HCT116 (cell line): ENCODE measurements at regions not wholly inside any gene's neighbourhood (a gene's known extent, or its start where the extent isn't known, plus 50 kb on each side); places are given as distances from the start of the nearest gene placed in this dataset.

Experiments used
- ATAC-seq: fragments of 200-7000 bp; cut with Tn5 transposase; 2 replicates; pipeline ENCODE4 v1.9.1; 2020; ENCODE audit warnings: mild to moderate bottlenecking, moderate library complexity
- BruUV-seq: library from RNA; stranded (reverse); fragments of 400-500 nt; replicated peaks from 2 replicates; lab custom pipeline; 2021; lab: Mats Ljungman, UMichigan
- CTCF ChIA-PET: fragments of 300-600 bp; sonication (Branson Sonifier 250); formaldehyde crosslinking; loops from one replicate; lab custom pipeline; 2021; ENCODE audit warnings: antibody characterized with exemption; lab: Charles Lee
- POLR2A ChIA-PET: fragments of 300-600, 350-600 bp; sonication (Branson Sonifier 250); formaldehyde crosslinking; loops from one replicate; lab custom pipeline; 2021; ENCODE audit warnings: antibody characterized with exemption; lab: Charles Lee
- RAD21 ChIA-PET, 2 experiments: fragments of 300-600 bp; sonication (Branson Sonifier 250); formaldehyde crosslinking; loops; one replicate each; lab custom pipeline; 2023; ENCODE audit warnings: low total read pairs in 2 of 2; ENCODE audit not compliant: uncharacterized antibody in 2 of 2, unreplicated experiment in 2 of 2, low non-redundant PET in 1 of 2; lab: Charles Lee
- DNase-seq: peaks from one replicate; pipeline ENCODE4 v3.0.0-alpha.2; 2010; ENCODE audit warnings: low read depth, low spot score
- H2AFZ ChIP-seq: fragments of 200-600 bp; shearing (Covaris generic), sonication (generic); 2 replicates; pipeline ENCODE4 v1.6.1; 2017; ENCODE audit warnings: low read depth, mixed run types, mixed read lengths, antibody characterized with exemption, low read length; ENCODE audit not compliant: poor library complexity, severe bottlenecking
- H3K27ac ChIP-seq: 2 replicates; pipeline ENCODE4 v1.5.1; 2012; ENCODE audit warnings: low read depth, low read length
- H3K27me3 ChIP-seq: fragments of 200-600 bp; sonication (generic); 2 replicates; pipeline ENCODE4 v1.6.1; 2016; ENCODE audit warnings: mixed run types, low read length, mixed read lengths; ENCODE audit not compliant: insufficient read depth
- H3K36me3 ChIP-seq, 2 experiments: fragments of 200-500 bp in 1 of 2; fragments of 200-600 bp in 1 of 2; sonication (Bioruptor generic) in 1 of 2; sonication (generic) in 1 of 2; 2 replicates each; pipeline versions ENCODE4 v1.5.1 to v1.6.1; 2014 to 2016; ENCODE audit warnings: low read length in 2 of 2, inconsistent platforms in 1 of 2, mixed read lengths in 1 of 2, mixed run types in 1 of 2; ENCODE audit not compliant: insufficient read depth in 2 of 2, control insufficient read depth in 1 of 2
- H3K4me1 ChIP-seq, 2 experiments: fragments of 200-600 bp in 1 of 2; sonication (generic) in 1 of 2; 2 replicates each; pipeline versions ENCODE4 v1.5.1 to v1.6.1; 2012 to 2017; ENCODE audit warnings: low read length in 2 of 2, inconsistent platforms in 1 of 2, mild to moderate bottlenecking in 1 of 2, mixed read lengths in 1 of 2, mixed run types in 1 of 2, moderate library complexity in 1 of 2; ENCODE audit not compliant: insufficient read depth in 2 of 2, control insufficient read depth in 1 of 2
- H3K4me2 ChIP-seq: fragments of 200-600 bp; sonication (generic); 2 replicates; pipeline ENCODE4 v1.6.1; 2017; ENCODE audit warnings: mixed run types, low read length, mixed read lengths
- H3K4me3 ChIP-seq, 2 experiments: fragments of 200-600 bp in 1 of 2; sonication (generic) in 1 of 2; replicated peaks in 1 of 2; 2 replicates each; pipeline ENCODE4 v1.5.1; 2011 to 2016; ENCODE audit warnings: low read length in 2 of 2, control low read depth in 1 of 2, low read depth in 1 of 2, mild to moderate bottlenecking in 1 of 2, mixed read lengths in 1 of 2, mixed run types in 1 of 2
- H3K79me2 ChIP-seq: fragments of 200-600 bp; sonication (generic); 2 replicates; pipeline ENCODE4 v1.6.1; 2017; ENCODE audit warnings: mild to moderate bottlenecking, mixed run types, low read length, moderate library complexity, mixed read lengths; ENCODE audit not compliant: insufficient read depth
- H3K9ac ChIP-seq: fragments of 200-600 bp; sonication (generic); 2 replicates; pipeline ENCODE4 v1.6.1; 2016; ENCODE audit warnings: low read length, mixed read lengths
- H3K9me2 ChIP-seq: fragments of 200-600 bp; sonication (generic), shearing (Covaris generic); 2 replicates; pipeline ENCODE4 v1.6.1; 2017; ENCODE audit warnings: mixed run types, mild to moderate bottlenecking, moderate library complexity; ENCODE audit not compliant: insufficient read depth
- H3K9me3 ChIP-seq, 2 experiments: fragments of 200-500 bp in 1 of 2; fragments of 200-600 bp in 1 of 2; sonication (Bioruptor generic) in 1 of 2; sonication (generic) in 1 of 2; 2 replicates each; pipeline ENCODE4 v1.6.1; 2014 to 2017; ENCODE audit warnings: low read length in 2 of 2, mixed read lengths in 2 of 2, inconsistent platforms in 1 of 2, low read depth in 1 of 2, mild to moderate bottlenecking in 1 of 2, mixed run types in 1 of 2, moderate library complexity in 1 of 2; ENCODE audit not compliant: control insufficient read depth in 1 of 2, insufficient read depth in 1 of 2
- H4K20me1 ChIP-seq: fragments of 200-600 bp; sonication (generic), shearing (Covaris generic); 2 replicates; pipeline ENCODE4 v1.6.1; 2017; ENCODE audit warnings: mixed run types, mild to moderate bottlenecking, moderate library complexity; ENCODE audit not compliant: insufficient read depth
- CBX3 ChIP-seq: IDR thresholded peaks from 2 replicates; pipeline ENCODE4 v1.6.1; 2012; ENCODE audit warnings: low read depth
- CEBPB ChIP-seq: IDR thresholded peaks from 2 replicates; pipeline ENCODE4 v1.6.1; 2012; ENCODE audit warnings: low read depth
- ELF1 ChIP-seq: IDR thresholded peaks from 2 replicates; pipeline ENCODE4 v1.6.1; 2012; ENCODE audit warnings: low read depth, borderline replicate concordance
- EZH2phosphoT487 ChIP-seq: fragments of 200-600 bp; IDR thresholded peaks from 2 replicates; pipeline ENCODE4 v1.6.1; 2018; ENCODE audit warnings: antibody characterized with exemption, borderline replicate concordance
- JUND ChIP-seq: IDR thresholded peaks from 2 replicates; pipeline ENCODE4 v1.6.1; 2012
- POLR2A ChIP-seq: IDR thresholded peaks from 2 replicates; pipeline ENCODE4 v1.7.0; 2011; ENCODE audit warnings: borderline replicate concordance; ENCODE audit not compliant: insufficient read depth, insufficient read length; ENCODE audit errors: extremely low read depth
- REST ChIP-seq: IDR thresholded peaks from 2 replicates; pipeline ENCODE4 v1.6.1; 2012; ENCODE audit warnings: low read depth
- SIN3A ChIP-seq: IDR thresholded peaks from 2 replicates; pipeline ENCODE4 v1.6.1; 2012; ENCODE audit warnings: low read depth
- SP1 ChIP-seq: IDR thresholded peaks from 2 replicates; pipeline ENCODE4 v1.6.1; 2012; ENCODE audit warnings: low read depth
- SRF ChIP-seq: IDR thresholded peaks from 2 replicates; pipeline ENCODE4 v1.6.1; 2012; ENCODE audit warnings: low read depth
- TCF7L2 ChIP-seq: IDR thresholded peaks from 2 replicates; pipeline ENCODE4 v1.7.0; 2011; ENCODE audit warnings: borderline replicate concordance, inconsistent platforms; ENCODE audit not compliant: insufficient read depth, insufficient read length; ENCODE audit errors: extremely low read depth
- ZBTB33 ChIP-seq: IDR thresholded peaks from 2 replicates; pipeline ENCODE4 v1.6.1; 2011; ENCODE audit warnings: mild to moderate bottlenecking, low read length, moderate library complexity; ENCODE audit not compliant: insufficient replicate concordance; ENCODE audit errors: extremely low read depth
- ZFX ChIP-seq: fragments of 450-650 bp; IDR thresholded peaks from 2 replicates; pipeline ENCODE4 v1.6.1; 2017
- ZNF274 ChIP-seq: fragments of 200-500 bp; sonication (Bioruptor generic); IDR thresholded peaks from 2 replicates; pipeline ENCODE4 v1.6.1; 2014; ENCODE audit warnings: mild to moderate bottlenecking, low read depth, low read length, inconsistent platforms
- intact Hi-C: fragments of 100-400 bp; cut with micrococcal nuclease; formaldehyde crosslinking; loops from 2 replicates; pipeline ENCODE4 v1.10.0; 2022
- TF ChIP-seq, protein P1 (sequence below): IDR thresholded peaks from 2 replicates; pipeline ENCODE4 v1.6.1; 2012
- TF ChIP-seq, protein P2 (sequence below): IDR thresholded peaks from 2 replicates; pipeline ENCODE4 v1.6.1; 2012

DNA sequence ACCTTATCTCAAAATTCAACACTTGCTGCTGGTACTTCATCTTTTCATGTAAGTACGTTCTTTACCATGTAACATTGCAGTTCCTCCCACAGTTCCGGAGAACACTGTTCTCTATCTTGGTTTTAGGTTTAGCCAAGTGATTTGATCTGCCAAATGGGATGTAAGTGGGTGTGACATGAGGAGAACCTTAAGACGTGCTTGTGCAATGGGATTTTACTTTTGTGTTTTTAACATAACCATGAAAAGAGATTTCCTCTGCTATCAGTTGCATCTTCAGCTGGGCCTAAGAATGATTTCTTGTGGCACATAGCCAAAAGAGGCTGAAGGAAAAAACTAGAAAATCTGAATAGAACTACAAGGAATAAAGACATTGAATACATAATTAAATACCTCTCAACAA is 894.5 kb upstream of the ALCAM start:
- ChIA-PET POLR2A (no interaction called here), RAD21 (no interaction called here), CTCF (no interaction called here)
- Histone ChIP-seq H3K27me3 (no peaks in the 10 kb centered on the region), H3K9ac (no peak overlapping the region), H4K20me1 (no peaks in the 10 kb centered on the region), H3K4me1 (no peaks in the 10 kb centered on the region), H3K79me2 (no peaks in the 10 kb centered on the region), H3K27ac (no peak overlapping the region), H3K9me3 (peaks cover 6 to 14% of the 10 kb centered on the region in 2 experiments; a peak in 1 of 4 replicates), H3K9me2 (no peaks in the 10 kb centered on the region), H3K4me2 (no peak overlapping the region), H2AFZ (no peak overlapping the region), H3K36me3 (no peaks in the 10 kb centered on the region), H3K4me3 (no peak overlapping the region)
- intact Hi-C loops: no loop called here
- TF ChIP-seq, protein P1, sequence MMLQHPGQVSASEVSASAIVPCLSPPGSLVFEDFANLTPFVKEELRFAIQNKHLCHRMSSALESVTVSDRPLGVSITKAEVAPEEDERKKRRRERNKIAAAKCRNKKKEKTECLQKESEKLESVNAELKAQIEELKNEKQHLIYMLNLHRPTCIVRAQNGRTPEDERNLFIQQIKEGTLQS: no peak
- TF ChIP-seq ZBTB33: no peak
- no peak for TF ChIP-seq EZH2phosphoT487
- TF ChIP-seq, protein P2, sequence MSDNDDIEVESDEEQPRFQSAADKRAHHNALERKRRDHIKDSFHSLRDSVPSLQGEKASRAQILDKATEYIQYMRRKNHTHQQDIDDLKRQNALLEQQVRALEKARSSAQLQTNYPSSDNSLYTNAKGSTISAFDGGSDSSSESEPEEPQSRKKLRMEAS: no peak
- no peak for TF ChIP-seq ELF1
- DNase-seq (no peak), ATAC-seq (no peak)
- no TSS peak for BruUV-seq

DNA sequence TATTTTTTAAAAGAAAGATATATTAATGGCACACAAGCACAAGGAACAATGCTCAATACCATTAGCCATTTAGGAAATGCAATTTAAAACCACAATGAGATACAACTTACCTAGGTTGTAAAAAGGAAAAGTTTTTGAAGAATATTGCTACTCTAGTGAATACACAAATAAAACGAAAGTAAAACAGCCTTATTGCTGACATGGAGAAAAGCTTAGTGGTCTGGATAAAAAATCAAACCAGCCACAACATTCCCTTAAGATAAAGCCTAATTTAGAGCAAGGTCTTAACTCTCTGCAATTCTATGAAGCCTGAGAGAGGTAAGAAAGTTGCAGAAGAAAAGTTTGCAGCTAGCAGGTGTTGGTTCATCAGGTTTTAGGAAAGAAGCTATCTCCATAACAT is 892.7 kb upstream of the ALCAM start:
- no peak for ATAC-seq
- intact Hi-C loops: no loop called here
- Histone ChIP-seq H2AFZ (no peak overlapping the region), H3K27me3 (no peaks in the 10 kb centered on the region), H3K4me3 (no peak overlapping the region), H3K79me2 (no peaks in the 10 kb centered on the region), H4K20me1 (no peaks in the 10 kb centered on the region), H3K4me2 (no peak overlapping the region), H3K4me1 (no peaks in the 10 kb centered on the region), H3K9me2 (no peaks in the 10 kb centered on the region), H3K27ac (no peak overlapping the region), H3K36me3 (no peaks in the 10 kb centered on the region), H3K9me3 (peaks cover 6 to 14% of the 10 kb centered on the region in 2 experiments; a peak in 1 of 4 replicates), H3K9ac (no peak overlapping the region)
- CTCF ChIA-PET: no interaction called here
- POLR2A ChIA-PET: no interaction called here
- TF ChIP-seq POLR2A (no peak), SP1 (no peak), SIN3A (no peak), ELF1 (no peak), TCF7L2 (no peak), EZH2phosphoT487 (no peak), ZNF274 (no peak), ZFX (no peak), REST (no peak), CEBPB (no peak), SRF (no peak), JUND (no peak), CBX3 (no peak)
- TF ChIP-seq, protein P1: no peak
- BruUV-seq: no TSS peak
- RAD21 ChIA-PET: no interaction called here
- DNase-seq: no peak
